ENCODE measurements at regions not wholly inside any gene's neighbourhood (a gene's known extent, or its start where the extent isn't known, plus 50 kb on each side); places are given as distances from the start of the nearest gene placed in this dataset.

GRCh38 chr12:13503094-13503835 lies 306.7 kb downstream of the EMP1 start:
- no peak for DNase-seq (ENCODE audit: low read depth)

- DNase-seq (ENCODE audit: low read depth): no peak
These were observed 302.5 kb downstream of the EMP1 start for GRCh38 chr12:13499008-13499407.

- DNase-seq (ENCODE audit: low read depth): no peak
These were observed 299.6 kb downstream of the EMP1 start for GRCh38 chr12:13496111-13496510.

- no peak for DNase-seq (ENCODE audit: low read depth)
These were observed 292.7 kb downstream of the EMP1 start for GRCh38 chr12:13489246-13489645.

- DNase-seq (ENCODE audit: low read depth): no peak
These were observed 290.8 kb downstream of the EMP1 start for GRCh38 chr12:13487326-13487725.

- DNase-seq (ENCODE audit: low read depth): no peak
These were observed 290.3 kb downstream of the EMP1 start for GRCh38 chr12:13486794-13487193.

GRCh38 chr12:13478650-13479181 lies 282.2 kb downstream of the EMP1 start:
- DNase-seq (ENCODE audit: low read depth): no peak

- DNase-seq (ENCODE audit: low read depth): no peak
These were observed 277.9 kb downstream of the EMP1 start for GRCh38 chr12:13474381-13474780.

- DNase-seq (ENCODE audit: low read depth): peak; percentile 46
These were observed 276.2 kb downstream of the EMP1 start for GRCh38 chr12:13472690-13473089.

GRCh38 chr12:13471471-13471870 lies 274.9 kb downstream of the EMP1 start:
- no peak for DNase-seq (ENCODE audit: low read depth)

- DNase-seq (ENCODE audit: low read depth): no peak
These were observed 269.1 kb downstream of the EMP1 start for GRCh38 chr12:13465635-13466034.

GRCh38 chr12:13463189-13463588 lies 266.7 kb downstream of the EMP1 start:
- DNase-seq (ENCODE audit: low read depth): no peak

GRCh38 chr12:13462450-13462849 lies 265.9 kb downstream of the EMP1 start:
- no peak for DNase-seq (ENCODE audit: low read depth)

- DNase-seq (ENCODE audit: low read depth): no peak
These were observed 259.2 kb downstream of the EMP1 start for GRCh38 chr12:13455778-13456144.

- DNase-seq (ENCODE audit: low read depth): no peak
These were observed 258.7 kb downstream of the EMP1 start for GRCh38 chr12:13454991-13455777.

GRCh38 chr12:13452955-13453570 lies 256.5 kb downstream of the EMP1 start:
- DNase-seq (ENCODE audit: low read depth): no peak

- no peak for DNase-seq (ENCODE audit: low read depth)
These were observed 255.2 kb downstream of the EMP1 start for GRCh38 chr12:13451776-13452175.

- no peak for DNase-seq (ENCODE audit: low read depth)
These were observed 253.9 kb downstream of the EMP1 start for GRCh38 chr12:13450231-13451080.

- no peak for DNase-seq (ENCODE audit: low read depth)
These were observed 247.6 kb downstream of the EMP1 start for GRCh38 chr12:13444076-13444475.

- DNase-seq (ENCODE audit: low read depth): no peak
These were observed 247.0 kb downstream of the EMP1 start for GRCh38 chr12:13443498-13443897.

GRCh38 chr12:13443028-13443427 lies 246.5 kb downstream of the EMP1 start:
- DNase-seq (ENCODE audit: low read depth): no peak

GRCh38 chr12:13442457-13442856 lies 245.9 kb downstream of the EMP1 start:
- no peak for DNase-seq (ENCODE audit: low read depth)
